ENCODE measurements at regions not wholly inside any gene's neighbourhood (a gene's known extent, or its start where the extent isn't known, plus 50 kb on each side); places are given as distances from the start of the nearest gene placed in this dataset.
"Not testable (repeated sequence)": the region's sequence is repeated elsewhere in the genome, so short reads cannot be mapped to it uniquely, and the experiment has no call there.

GRCh38 chr6:132054525-132054924 is 103.4 kb upstream of the CCN2 start:
- DNase-seq = no peak

GRCh38 chr6:132053511-132053910 is 102.3 kb upstream of the CCN2 start:
- DNase-seq = no peak

DNA sequence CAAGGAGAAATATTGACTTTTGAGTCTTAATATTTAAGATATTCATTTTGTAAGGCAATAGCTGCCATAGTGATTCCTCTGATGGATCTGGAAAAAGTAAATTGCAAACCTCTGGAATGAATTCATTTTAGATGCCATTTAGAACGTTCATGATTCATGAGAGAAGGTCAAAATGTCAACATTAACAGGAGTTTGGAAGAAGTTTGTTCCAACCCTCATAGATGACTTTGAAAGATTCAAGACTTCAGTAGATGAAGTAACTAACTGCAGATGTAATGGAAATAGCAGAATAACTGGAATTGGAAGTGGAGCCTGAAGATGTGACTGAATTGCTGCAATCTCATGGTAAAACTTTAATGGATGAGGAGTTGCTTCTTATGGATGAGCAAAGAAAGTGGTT is 100.9 kb upstream of the CCN2 start:
- DNase-seq = no peak

GRCh38 chr6:132045877-132046276 is 94.7 kb upstream of the CCN2 start:
- DNase-seq = no peak

GRCh38 chr6:132043148-132043547 is 92.0 kb upstream of the CCN2 start:
- DNase-seq = no peak

GRCh38 chr6:132041706-132042105 is 90.5 kb upstream of the CCN2 start:
- no peak for DNase-seq

- no peak for DNase-seq
Observed at GRCh38 chr6:132028029-132028428, 76.9 kb upstream of the CCN2 start.

- DNase-seq = no peak
Observed at GRCh38 chr6:132025468-132025867, 74.3 kb upstream of the CCN2 start.

DNA sequence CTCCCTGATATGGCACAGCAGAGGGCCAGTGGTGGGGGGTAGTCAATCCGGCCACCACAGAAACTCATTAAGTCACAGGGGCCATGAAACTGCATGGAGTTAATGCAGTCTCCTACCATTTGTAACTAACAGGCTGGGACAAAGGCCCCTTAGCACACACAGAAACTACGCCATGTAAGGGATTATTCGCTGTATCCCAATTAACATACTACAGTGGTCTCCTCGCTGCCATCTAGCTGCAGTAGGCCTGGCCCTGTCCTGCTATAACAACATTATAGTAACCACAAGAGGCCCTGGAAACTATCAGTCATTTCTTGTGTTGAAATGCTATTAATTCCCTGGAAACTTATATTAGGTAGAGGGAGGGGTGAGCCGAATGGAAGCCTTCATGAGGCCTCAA is 72.3 kb upstream of the CCN2 start:
- no peak for DNase-seq

DNA sequence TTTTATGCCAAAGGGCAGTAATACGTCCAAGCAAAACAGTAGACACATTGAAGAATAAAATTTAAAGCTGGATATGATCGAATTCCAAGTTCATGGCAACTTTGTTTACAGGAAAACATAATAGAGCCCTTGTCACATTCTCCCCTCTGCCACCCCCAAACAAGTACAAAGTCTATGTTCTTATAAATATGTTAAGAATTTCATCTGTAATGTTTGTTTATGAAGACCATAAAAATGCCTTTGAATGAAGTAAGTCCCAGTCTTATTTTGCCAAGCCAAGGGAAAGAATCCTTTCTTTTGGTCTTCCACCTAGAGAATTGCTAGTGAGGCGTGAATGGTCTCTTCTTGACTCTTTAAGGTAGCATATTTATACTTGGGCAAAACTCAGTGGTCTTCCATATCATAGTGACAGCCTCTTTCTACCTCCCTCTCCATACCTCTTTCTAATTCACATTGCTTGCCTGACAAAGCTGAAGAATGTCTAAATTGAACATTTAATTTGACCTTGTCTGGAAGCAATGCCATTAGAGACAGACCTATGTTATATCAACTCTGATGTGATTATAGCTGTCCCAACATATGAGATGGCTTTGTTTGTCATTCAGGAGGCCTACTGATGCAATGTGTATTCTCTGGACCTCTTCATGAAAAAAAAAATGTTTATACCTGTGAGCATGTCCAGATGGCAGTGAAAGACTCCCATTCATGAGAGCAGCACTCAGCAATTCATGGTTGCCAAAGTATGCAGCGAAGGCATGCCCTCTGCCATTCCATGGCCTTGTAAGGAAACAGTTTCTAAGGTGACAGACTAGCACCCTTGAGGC is 70.6 kb upstream of the CCN2 start:
- no peak for DNase-seq

- not testable (repeated sequence) for DNase-seq
Observed at GRCh38 chr6:132020918-132021317, 69.7 kb upstream of the CCN2 start.

DNA sequence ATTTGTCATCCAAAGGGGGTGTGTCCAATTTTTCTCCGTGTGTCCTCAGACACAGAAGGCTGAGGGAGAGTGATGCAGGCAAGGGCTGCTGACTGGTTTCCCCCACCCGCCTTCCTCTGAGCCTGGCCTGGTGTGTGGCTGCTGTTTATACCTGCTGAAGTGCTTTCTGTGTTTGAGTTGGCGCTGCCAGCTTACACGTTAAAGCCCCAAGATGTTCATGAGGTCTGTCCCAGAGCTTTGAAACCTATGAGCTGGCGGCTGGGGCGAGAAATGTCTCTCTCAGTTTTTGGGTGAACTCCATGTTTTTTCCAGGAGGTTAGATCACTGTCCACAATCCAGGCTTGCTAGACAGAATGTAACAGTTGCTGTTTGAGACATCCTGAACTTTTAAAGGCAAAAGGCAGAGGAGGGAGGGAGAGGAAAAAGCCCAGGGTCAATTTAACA is 69.0 kb upstream of the CCN2 start:
- DNase-seq = peak in 1 of 58 donors; percentile 0

- DNase-seq = no peak
Observed at GRCh38 chr6:132019586-132019985, 68.4 kb upstream of the CCN2 start.

- no peak for DNase-seq
Observed at GRCh38 chr6:132017942-132018341, 66.8 kb upstream of the CCN2 start.

DNA sequence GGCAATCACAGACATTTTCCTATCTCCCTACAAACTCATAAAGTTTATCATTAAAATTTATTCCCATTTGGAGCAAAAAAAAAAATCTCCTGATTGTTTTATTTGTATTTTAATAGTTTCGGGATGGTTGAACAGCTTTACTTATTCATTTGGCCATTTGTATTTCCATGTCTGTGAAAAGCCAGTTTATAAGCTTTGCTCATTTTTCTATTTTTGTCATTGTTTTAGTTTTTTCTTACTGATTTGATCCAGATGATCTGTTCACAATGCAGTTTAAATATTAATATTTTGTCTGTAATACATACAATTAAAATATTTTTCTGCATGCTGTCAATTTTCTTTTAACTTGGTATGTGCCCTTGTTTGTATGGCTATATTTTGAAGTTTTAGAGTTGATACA is 65.2 kb upstream of the CCN2 start:
- no peak for DNase-seq

GRCh38 chr6:132011582-132011981 is 60.4 kb upstream of the CCN2 start:
- DNase-seq = no peak

DNA sequence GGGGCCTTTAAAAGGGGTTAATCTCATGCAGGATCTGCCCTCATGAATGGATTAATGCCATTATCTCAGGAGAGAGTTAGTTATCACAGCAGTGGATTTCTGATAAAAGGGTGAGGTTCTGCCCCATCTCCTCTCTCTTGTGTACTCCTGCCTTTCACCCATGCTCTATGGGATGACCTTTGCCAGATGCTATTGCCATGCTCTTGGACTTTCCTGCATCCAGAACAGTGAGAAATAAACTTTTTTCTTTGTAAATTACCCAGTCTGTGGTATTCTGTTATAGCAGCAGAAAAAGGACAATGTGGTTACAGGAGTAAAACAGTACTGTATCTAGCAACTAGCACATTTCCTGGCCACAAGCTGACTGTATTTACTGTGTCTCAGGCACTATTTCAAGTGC is 58.0 kb upstream of the CCN2 start:
- no peak for DNase-seq

DNA sequence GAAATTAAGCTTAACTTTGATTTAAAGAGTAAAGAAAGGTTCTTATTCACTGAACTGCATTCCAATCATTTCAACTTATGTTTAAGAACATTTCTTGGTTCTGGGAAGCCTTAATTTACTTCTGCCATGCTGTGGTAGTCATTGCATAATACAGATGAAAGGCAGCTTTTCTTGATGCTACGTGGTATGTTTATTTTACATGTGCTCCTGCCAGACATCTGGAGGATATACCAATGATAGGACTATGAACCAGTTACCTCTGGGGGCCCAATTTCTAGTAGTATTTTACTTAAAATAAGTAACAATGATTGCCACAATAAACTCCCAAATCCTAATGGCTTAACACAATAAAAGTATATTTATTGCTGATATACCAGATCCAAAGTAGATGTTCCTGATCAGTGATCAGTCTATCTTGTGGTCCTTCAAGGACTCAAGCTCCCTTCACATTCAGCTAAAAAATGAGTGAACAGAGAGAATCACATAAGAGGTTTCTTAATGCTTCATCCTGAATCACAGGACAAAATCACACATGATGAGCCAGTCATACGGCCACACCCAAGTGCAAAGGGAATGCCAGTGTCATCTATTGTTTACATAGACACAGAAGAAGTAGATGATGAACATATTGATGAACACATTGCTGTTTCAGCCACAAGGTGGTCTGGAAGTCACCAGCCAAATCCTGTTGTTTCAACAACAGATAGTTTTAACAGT is 56.5 kb upstream of the CCN2 start:
- DNase-seq = no peak

DNA sequence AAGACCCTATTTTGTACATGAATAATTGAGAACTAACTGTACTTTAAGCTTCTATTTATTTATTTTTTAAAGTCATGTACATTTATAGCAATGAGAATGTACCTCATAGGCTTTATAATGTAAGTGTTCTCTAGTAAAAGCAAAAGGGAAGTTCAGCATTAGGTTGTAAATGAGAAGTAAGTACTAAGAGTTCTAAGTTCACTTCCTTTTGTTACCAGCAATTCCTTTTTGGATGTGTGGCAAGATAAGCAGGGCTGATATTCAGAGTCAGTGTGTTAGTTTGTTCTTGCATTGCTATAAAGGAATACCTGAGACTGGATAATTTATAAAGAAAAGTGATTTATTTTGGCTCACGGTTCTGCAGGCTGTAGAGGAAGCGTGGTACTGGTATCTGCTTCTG is 54.0 kb upstream of the CCN2 start:
- no peak for DNase-seq

DNA sequence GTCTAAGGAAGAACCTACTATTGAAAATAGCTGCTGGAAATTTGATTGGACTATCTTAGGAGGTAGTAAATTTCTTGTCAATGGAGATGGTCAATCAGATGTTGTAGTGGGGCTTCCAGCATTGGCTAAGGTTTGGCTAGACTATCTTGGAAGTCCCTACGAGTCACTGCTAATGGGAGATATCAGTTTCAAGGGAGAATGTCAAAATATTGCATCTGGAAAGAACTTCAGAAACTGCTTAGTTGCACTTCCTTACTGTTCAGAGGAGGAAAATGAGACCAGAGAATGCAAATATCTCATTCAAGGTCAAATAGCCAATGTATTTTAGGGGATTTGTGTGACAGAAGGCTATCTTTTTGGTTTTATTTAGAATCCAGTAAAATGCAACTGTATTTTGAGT is 53.5 kb upstream of the CCN2 start:
- no peak for DNase-seq

GRCh38 chr6:132003516-132004178 is 52.5 kb upstream of the CCN2 start:
- no peak for DNase-seq
